HEK293 (cell line): ENCODE measurements at regions not wholly inside any gene's neighbourhood (a gene's known extent, or its start where the extent isn't known, plus 50 kb on each side); places are given as distances from the start of the nearest gene placed in this dataset.

Source experiments
- CTCF ChIA-PET: fragments of 350-600 bp; formaldehyde crosslinking; extraction: SDS; loops from one replicate; lab custom pipeline; 2021; ENCODE audit warnings: antibody characterized with exemption; lab: Yijun Ruan, JAX
- POLR2A ChIA-PET: fragments of 300-600 bp; formaldehyde crosslinking; extraction: SDS; loops from one replicate; lab custom pipeline; 2020; ENCODE audit warnings: antibody characterized with exemption, inconsistent platforms; lab: Yijun Ruan, JAX
- H3K27ac ChIP-seq: fragments of 200-500 bp; sonication (Bioruptor generic); 2 replicates; pipeline ENCODE4 v1.5.1; 2014; ENCODE audit warnings: low read depth, low read length, control low read depth, inconsistent platforms; ENCODE audit errors: extremely low read depth
- H3K36me3 ChIP-seq, 2 experiments: fragments of 200-500 bp in 1 of 2; sonication (Bioruptor generic) in 1 of 2; 1 replicate in 1 of 2; 2 replicates in 1 of 2; pipeline ENCODE4 v1.5.1; 2014 to 2017; ENCODE audit warnings: inconsistent platforms in 2 of 2, low read length in 2 of 2; ENCODE audit not compliant: control insufficient read depth in 2 of 2, insufficient read depth in 1 of 2
- H3K4me1 ChIP-seq: fragments of 200-500 bp; sonication (Bioruptor generic); 2 replicates; pipeline ENCODE4 v1.5.1; 2014; ENCODE audit warnings: mild to moderate bottlenecking, low read length, inconsistent platforms; ENCODE audit not compliant: control insufficient read depth, insufficient read depth
- H3K4me3 ChIP-seq: 2 replicates; pipeline ENCODE4 v1.5.1; 2011; ENCODE audit warnings: low read depth, mild to moderate bottlenecking, control low read depth, low read length, moderate library complexity
- H3K9me3 ChIP-seq: fragments of 200-500 bp; sonication (Bioruptor generic); 2 replicates; pipeline ENCODE4 v1.5.1; 2014; ENCODE audit warnings: low read depth, low read length, inconsistent platforms; ENCODE audit not compliant: control insufficient read depth, insufficient read depth
- AEBP2 ChIP-seq: fragments of 450-650 bp; formaldehyde crosslinking; IDR thresholded peaks from 2 replicates; pipeline ENCODE4 v1.5.1; 2016; ENCODE audit warnings: missing biosample characterization, missing genetic modification characterization, borderline replicate concordance
- BCL6B ChIP-seq: fragments of 450-650 bp; formaldehyde crosslinking; IDR thresholded peaks from 2 replicates; pipeline ENCODE4 v1.5.1; 2017; ENCODE audit warnings: missing biosample characterization, missing genetic modification characterization
- CTCF ChIP-seq: fragments of 450-650 bp; formaldehyde crosslinking; IDR thresholded peaks from 2 replicates; pipeline ENCODE4 v1.5.1; 2016; ENCODE audit warnings: missing biosample characterization, missing genetic modification characterization
- GLI4 ChIP-seq: fragments of 450-650 bp; formaldehyde crosslinking; IDR thresholded peaks from 2 replicates; pipeline ENCODE4 v1.5.1; 2016; ENCODE audit warnings: missing biosample characterization, missing genetic modification characterization
- INSM2 ChIP-seq: fragments of 450-650 bp; formaldehyde crosslinking; IDR thresholded peaks from 2 replicates; pipeline ENCODE4 v1.5.1; 2016; ENCODE audit warnings: missing biosample characterization, missing genetic modification characterization
- KLF7 ChIP-seq: fragments of 450-650 bp; formaldehyde crosslinking; IDR thresholded peaks from 2 replicates; pipeline ENCODE4 v1.5.1; 2016; ENCODE audit warnings: missing biosample characterization, missing genetic modification characterization, borderline replicate concordance
- PRDM2 ChIP-seq: fragments of 450-650 bp; formaldehyde crosslinking; IDR thresholded peaks from 2 replicates; pipeline ENCODE4 v1.5.1; 2016; ENCODE audit warnings: missing biosample characterization, missing genetic modification characterization, borderline replicate concordance
- ZBTB8A ChIP-seq: fragments of 450-650 bp; formaldehyde crosslinking; IDR thresholded peaks from 2 replicates; pipeline ENCODE4 v1.5.1; 2016; ENCODE audit warnings: missing biosample characterization, missing genetic modification characterization
- ZEB2 ChIP-seq: fragments of 450-650 bp; formaldehyde crosslinking; IDR thresholded peaks from 2 replicates; pipeline ENCODE4 v1.5.1; 2016; ENCODE audit warnings: missing biosample characterization, missing genetic modification characterization
- ZNF112 ChIP-seq: fragments of 450-650 bp; formaldehyde crosslinking; IDR thresholded peaks from 2 replicates; pipeline ENCODE4 v1.5.0; 2017; ENCODE audit warnings: missing biosample characterization, missing genetic modification characterization
- ZNF2 ChIP-seq: fragments of 450-650 bp; formaldehyde crosslinking; IDR thresholded peaks from 2 replicates; pipeline ENCODE4 v1.5.1; 2016; ENCODE audit warnings: missing biosample characterization, missing genetic modification characterization
- ZNF302 ChIP-seq: fragments of 450-650 bp; formaldehyde crosslinking; IDR thresholded peaks from 2 replicates; pipeline ENCODE4 v1.5.1; 2016; ENCODE audit warnings: missing biosample characterization, missing genetic modification characterization, low read depth
- ZNF341 ChIP-seq: fragments of 450-650 bp; formaldehyde crosslinking; IDR thresholded peaks from 2 replicates; pipeline ENCODE4; 2016; ENCODE audit warnings: low read depth, missing biosample characterization, missing genetic modification characterization
- ZNF398 ChIP-seq: fragments of 450-650 bp; formaldehyde crosslinking; IDR thresholded peaks from 2 replicates; pipeline ENCODE4 v1.5.1; 2017; ENCODE audit warnings: missing biosample characterization, missing genetic modification characterization
- ZNF544 ChIP-seq: fragments of 450-650 bp; formaldehyde crosslinking; IDR thresholded peaks from 2 replicates; pipeline ENCODE4 v1.5.0; 2017; ENCODE audit warnings: missing biosample characterization, missing genetic modification characterization
- ZNF555 ChIP-seq: fragments of 450-650 bp; formaldehyde crosslinking; conservative IDR thresholded peaks from 2 replicates; pipeline ENCODE4 v1.5.1; 2017; ENCODE audit warnings: missing biosample characterization, mild to moderate bottlenecking, missing genetic modification characterization, inconsistent platforms
- ZNF558 ChIP-seq: fragments of 450-650 bp; formaldehyde crosslinking; IDR thresholded peaks from 2 replicates; pipeline ENCODE4 v1.5.1; 2016; ENCODE audit warnings: missing biosample characterization, missing genetic modification characterization
- ZNF768 ChIP-seq: fragments of 450-650 bp; formaldehyde crosslinking; IDR thresholded peaks from 2 replicates; pipeline ENCODE4 v1.5.1; 2018; ENCODE audit warnings: missing biosample characterization, mild to moderate bottlenecking, missing genetic modification characterization
- ZNF777 ChIP-seq: fragments of 450-650 bp; formaldehyde crosslinking; IDR thresholded peaks from 2 replicates; pipeline ENCODE4 v1.5.1; 2017; ENCODE audit warnings: missing biosample characterization, missing genetic modification characterization, borderline replicate concordance

GRCh38 chr6:22206106-22206505 is 90.7 kb downstream of the PRL start:
- ChIA-PET POLR2A (no interaction called here), CTCF (interaction anchor here (0.6 kb wide), 1 partner anchor 13 kb away, joined by 3 read pairs; no protein-coding TSS in a partner anchor)
- Histone ChIP-seq H3K27ac (no peak overlapping the region), H3K4me1 (no peaks in the 10 kb centered on the region), H3K36me3 (no peaks in the 10 kb centered on the region), H3K4me3 (no peak overlapping the region), H3K9me3 (no peaks in the 10 kb centered on the region)
- TF ChIP-seq INSM2 (tag by site-specific recombination) (no peak), ZNF777 (no peak), ZNF555 (tag by site-specific recombination) (no peak), ZNF558 (tag by site-specific recombination) (no peak), ZBTB8A (no peak), ZNF302 (no peak), BCL6B (no peak), KLF7 (no peak), ZNF398 (tag by site-specific recombination) (no peak), ZNF341 (tag by site-specific recombination) (no peak), GLI4 (no peak), PRDM2 (tag by site-specific recombination) (no peak), CTCF (no peak)

GRCh38 chr6:22208026-22208425 is 88.8 kb downstream of the PRL start:
- ChIA-PET POLR2A (no interaction called here), CTCF (no interaction called here)
- H3K27ac ChIP-seq, result no peak overlapping the region
- H3K4me1 ChIP-seq, result no peaks in the 10 kb centered on the region
- no peak overlapping the region for H3K4me3 ChIP-seq
- no peaks in the 10 kb centered on the region for H3K9me3 ChIP-seq
- no peaks in the 10 kb centered on the region for H3K36me3 ChIP-seq
- TF ChIP-seq ZNF2, result no peak
- TF ChIP-seq ZNF768 (tag by site-specific recombination), result no peak
- no peak for TF ChIP-seq AEBP2 (tag by site-specific recombination)
- no peak for TF ChIP-seq ZEB2 (tag by site-specific recombination)
- TF ChIP-seq ZNF112 (tag by site-specific recombination), result no peak
- no peak for TF ChIP-seq ZNF544 (tag by site-specific recombination)
